Endothelial cell (in vitro differentiated cells): ENCODE measurements at regions not wholly inside any gene's neighbourhood (a gene's known extent, or its start where the extent isn't known, plus 50 kb on each side); places are given as distances from the start of the nearest gene placed in this dataset.
"Not testable (repeated sequence)": the region's sequence is repeated elsewhere in the genome, so short reads cannot be mapped to it uniquely, and the experiment has no call there.

Experiments used
- DNase-seq: peaks from one replicate; pipeline ENCODE4 v3.0.0; 2021; ENCODE audit warnings: low spot score
- H3K27ac Mint-ChIP-seq: one replicate; pipeline ENCODE4 v1.8.0; 2021; ENCODE audit warnings: mixed read lengths, inconsistent platforms; ENCODE audit not compliant: unreplicated experiment
- H3K27me3 Mint-ChIP-seq: one replicate; pipeline ENCODE4 v1.8.0; 2021; ENCODE audit warnings: mild to moderate bottlenecking, moderate library complexity, mixed read lengths, inconsistent platforms; ENCODE audit not compliant: unreplicated experiment
- H3K36me3 Mint-ChIP-seq: one replicate; pipeline ENCODE4 v1.8.0; 2021; ENCODE audit warnings: mild to moderate bottlenecking, low read depth, mixed read lengths, inconsistent platforms; ENCODE audit not compliant: unreplicated experiment
- H3K4me1 Mint-ChIP-seq: one replicate; pipeline ENCODE4 v1.8.0; 2021; ENCODE audit warnings: mild to moderate bottlenecking, mixed read lengths, inconsistent platforms; ENCODE audit not compliant: unreplicated experiment
- H3K4me3 Mint-ChIP-seq: one replicate; pipeline ENCODE4 v1.8.0; 2021; ENCODE audit warnings: mild to moderate bottlenecking, mixed read lengths, inconsistent platforms; ENCODE audit not compliant: unreplicated experiment
- H3K9me3 Mint-ChIP-seq: one replicate; pipeline ENCODE4 v1.8.0; 2021; ENCODE audit warnings: mixed read lengths, inconsistent platforms; ENCODE audit not compliant: unreplicated experiment
- TF ChIP-seq, protein P1 (sequence below): fragments of 200-600 bp; sonication (generic); IDR thresholded peaks from one replicate; pipeline ENCODE4 v1.5.0; 2021; ENCODE audit warnings: antibody characterized with exemption; ENCODE audit not compliant: unreplicated experiment

DNA sequence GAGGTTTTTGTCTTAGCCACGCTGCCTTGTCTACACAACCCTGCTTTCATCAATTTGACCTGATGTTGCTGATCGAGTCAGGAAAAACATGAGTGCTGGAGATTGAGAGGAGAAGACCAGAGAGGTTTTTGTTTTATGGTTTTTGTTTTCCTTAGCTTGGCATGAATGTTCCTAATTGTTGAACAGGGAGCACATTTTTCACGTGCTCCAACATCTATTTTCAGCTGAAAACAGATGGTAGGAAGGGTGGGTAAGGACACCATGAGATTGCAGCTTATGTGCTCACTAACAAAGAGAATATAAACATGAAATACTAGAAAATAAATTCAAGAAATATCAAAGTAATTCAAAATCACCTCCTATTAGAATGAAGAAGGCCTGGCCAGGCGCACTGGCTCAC is 79.9 kb upstream of the LMCD1 start:
- H3K27me3 Mint-ChIP-seq: no peaks in the 10 kb centered on the region
- no peaks in the 10 kb centered on the region for H3K4me1 Mint-ChIP-seq
- H3K9me3 Mint-ChIP-seq: no peaks in the 10 kb centered on the region
- DNase-seq: no peak
- no peaks in the 10 kb centered on the region for H3K36me3 Mint-ChIP-seq
- H3K27ac Mint-ChIP-seq: no peak overlapping the region
- H3K4me3 Mint-ChIP-seq: no peak overlapping the region
- TF ChIP-seq, protein P1, sequence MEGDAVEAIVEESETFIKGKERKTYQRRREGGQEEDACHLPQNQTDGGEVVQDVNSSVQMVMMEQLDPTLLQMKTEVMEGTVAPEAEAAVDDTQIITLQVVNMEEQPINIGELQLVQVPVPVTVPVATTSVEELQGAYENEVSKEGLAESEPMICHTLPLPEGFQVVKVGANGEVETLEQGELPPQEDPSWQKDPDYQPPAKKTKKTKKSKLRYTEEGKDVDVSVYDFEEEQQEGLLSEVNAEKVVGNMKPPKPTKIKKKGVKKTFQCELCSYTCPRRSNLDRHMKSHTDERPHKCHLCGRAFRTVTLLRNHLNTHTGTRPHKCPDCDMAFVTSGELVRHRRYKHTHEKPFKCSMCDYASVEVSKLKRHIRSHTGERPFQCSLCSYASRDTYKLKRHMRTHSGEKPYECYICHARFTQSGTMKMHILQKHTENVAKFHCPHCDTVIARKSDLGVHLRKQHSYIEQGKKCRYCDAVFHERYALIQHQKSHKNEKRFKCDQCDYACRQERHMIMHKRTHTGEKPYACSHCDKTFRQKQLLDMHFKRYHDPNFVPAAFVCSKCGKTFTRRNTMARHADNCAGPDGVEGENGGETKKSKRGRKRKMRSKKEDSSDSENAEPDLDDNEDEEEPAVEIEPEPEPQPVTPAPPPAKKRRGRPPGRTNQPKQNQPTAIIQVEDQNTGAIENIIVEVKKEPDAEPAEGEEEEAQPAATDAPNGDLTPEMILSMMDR: no peak

DNA sequence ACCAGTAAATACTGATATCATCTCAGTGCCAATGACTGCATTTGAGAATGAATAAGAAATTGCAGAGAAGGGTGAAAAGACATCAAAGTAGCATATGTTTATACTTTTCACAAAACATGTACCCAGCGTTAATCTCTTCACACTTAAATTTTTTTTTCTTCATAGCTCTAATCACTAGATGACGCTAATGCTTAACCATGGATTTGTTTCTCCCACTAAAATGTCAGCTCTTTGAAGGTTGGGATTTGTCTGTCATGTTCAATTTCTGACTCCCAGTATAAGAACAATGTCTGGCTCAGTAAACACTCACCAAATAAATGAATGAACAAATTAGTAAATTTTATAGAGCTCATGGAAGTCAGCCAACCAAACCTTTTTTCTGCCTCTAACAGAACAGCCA is 78.3 kb upstream of the LMCD1 start:
- no peak for DNase-seq

DNA sequence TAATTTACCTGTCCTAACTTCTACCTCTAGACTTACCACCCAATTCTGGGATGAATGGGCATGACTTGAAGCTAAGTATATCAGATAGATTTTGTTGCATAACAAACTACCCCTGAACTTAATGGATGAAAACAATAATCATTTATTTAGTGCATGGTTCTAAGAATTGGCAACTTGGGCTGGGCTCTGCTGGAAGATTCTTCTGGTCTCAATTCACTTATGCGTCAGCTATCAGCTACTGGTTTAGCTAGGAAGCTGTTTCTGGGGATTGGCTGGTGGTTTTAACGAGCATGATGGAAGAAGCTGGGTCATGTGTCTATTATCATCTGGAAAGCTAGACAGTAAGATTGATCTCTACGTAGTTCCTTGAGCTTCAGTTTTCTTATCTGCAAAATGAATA is 77.3 kb upstream of the LMCD1 start:
- Mint-ChIP-seq H3K9me3 (no peaks in the 10 kb centered on the region), H3K36me3 (no peaks in the 10 kb centered on the region), H3K27ac (no peak overlapping the region), H3K4me1 (no peaks in the 10 kb centered on the region), H3K4me3 (no peak overlapping the region), H3K27me3 (peaks cover 2% of the 10 kb centered on the region)
- TF ChIP-seq, protein P1: no peak
- no peak for DNase-seq

More for the DNA sequence above, 78.3 kb upstream of the LMCD1 start:
- no peaks in the 10 kb centered on the region for H3K9me3 Mint-ChIP-seq
- no peaks in the 10 kb centered on the region for H3K4me1 Mint-ChIP-seq
- H3K36me3 Mint-ChIP-seq: no peaks in the 10 kb centered on the region
- TF ChIP-seq, protein P1: no peak
- no peak overlapping the region for H3K4me3 Mint-ChIP-seq
- no peaks in the 10 kb centered on the region for H3K27me3 Mint-ChIP-seq
- H3K27ac Mint-ChIP-seq: no peak overlapping the region

DNA sequence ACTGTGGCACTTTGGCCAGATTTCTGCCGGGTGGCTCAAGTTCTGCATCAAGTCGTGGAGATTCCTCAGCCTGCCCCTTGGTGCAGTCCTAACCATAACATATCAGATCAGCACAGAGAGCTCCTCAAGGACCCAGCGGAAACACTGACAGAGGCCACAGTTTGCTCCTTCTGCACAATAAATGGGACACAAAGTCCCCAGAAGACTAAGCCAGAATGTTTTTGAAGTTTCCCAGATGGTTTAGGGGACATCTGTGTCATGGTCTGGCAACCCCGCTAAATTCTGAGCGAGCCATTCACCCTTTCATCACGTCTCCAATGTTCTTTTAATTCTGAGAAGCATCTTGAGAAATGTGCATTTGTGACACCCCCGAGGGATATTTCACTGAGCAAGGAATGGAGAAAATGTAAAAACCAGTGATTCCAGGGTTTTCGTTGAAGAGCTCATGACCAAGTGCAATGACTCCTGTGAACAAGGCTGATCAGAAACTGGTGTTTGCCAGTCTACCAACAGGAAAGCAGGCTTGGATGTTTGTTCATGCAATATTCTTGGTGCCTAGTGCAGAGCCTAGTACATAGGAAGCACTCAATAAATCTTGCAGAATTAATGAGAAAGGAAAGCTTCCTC is 64.8 kb upstream of the LMCD1 start:
- H3K36me3 Mint-ChIP-seq: peaks cover 7% of the 10 kb centered on the region
- H3K4me3 Mint-ChIP-seq: no peak overlapping the region
- no peak overlapping the region for H3K27ac Mint-ChIP-seq
- H3K9me3 Mint-ChIP-seq: peaks cover 6% of the 10 kb centered on the region
- DNase-seq: no peak
- TF ChIP-seq, protein P1: no peak
- no peaks in the 10 kb centered on the region for H3K4me1 Mint-ChIP-seq
- peaks cover 5% of the 10 kb centered on the region for H3K27me3 Mint-ChIP-seq

DNA sequence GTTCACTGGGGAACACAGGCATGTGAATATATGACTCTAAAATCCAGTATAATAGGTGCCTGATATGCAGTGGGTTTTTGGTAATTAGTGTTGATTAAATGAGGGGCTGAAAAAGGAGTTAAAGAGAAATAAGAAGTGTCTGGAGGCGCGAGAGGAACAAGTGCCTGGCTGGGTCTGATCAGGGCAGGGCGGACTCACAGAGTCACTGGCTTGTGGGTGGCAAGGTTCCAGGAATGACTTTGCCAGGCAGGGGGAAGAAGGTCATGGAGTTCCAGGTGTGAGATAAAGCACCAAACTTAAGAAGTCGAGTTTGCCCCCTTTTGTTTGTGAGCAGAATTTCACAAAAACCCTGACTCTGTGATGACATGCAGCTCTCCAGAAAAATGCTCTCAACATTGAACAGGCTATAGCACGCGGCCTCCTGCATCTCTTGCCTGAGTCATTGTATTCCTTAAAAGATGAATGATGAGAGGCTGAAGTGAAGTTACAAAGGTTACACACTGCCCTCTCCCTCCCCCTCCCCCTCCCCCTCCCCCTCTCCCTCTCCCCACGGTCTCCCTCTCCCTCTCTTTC is 63.0 kb upstream of the LMCD1 start:
- Mint-ChIP-seq H3K4me1 (no peaks in the 10 kb centered on the region), H3K27me3 (peaks cover 5% of the 10 kb centered on the region), H3K36me3 (peaks cover 7% of the 10 kb centered on the region), H3K27ac (peak overlapping the region; percentile 6), H3K9me3 (peaks cover 6% of the 10 kb centered on the region), H3K4me3 (no peak overlapping the region)
- DNase-seq: no peak
- TF ChIP-seq, protein P1: no peak

DNA sequence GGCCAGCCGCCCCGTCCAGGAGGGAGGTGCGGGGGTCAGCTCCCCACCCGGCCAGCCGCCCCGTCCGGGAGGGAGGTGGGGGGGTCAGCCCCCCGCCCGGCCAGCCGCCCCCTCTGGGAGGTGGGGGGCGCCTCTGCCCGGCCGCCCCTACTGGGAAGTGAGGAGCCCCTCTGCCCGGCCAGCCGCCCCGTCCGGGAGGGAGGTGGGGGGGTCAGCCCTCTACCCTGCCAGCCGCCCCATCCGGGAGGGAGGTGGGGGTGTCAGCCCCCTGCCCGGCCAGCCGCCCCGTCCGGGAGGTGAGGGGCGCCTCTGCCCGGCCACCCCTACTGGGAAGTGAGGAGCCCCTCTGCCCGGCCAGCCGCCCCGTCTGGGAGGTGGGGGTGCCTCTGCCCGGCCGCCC is 61.5 kb upstream of the LMCD1 start:
- peak; percentile 7 for DNase-seq
- not testable (repeated sequence) for H3K36me3 Mint-ChIP-seq, H3K9me3 Mint-ChIP-seq, H3K4me1 Mint-ChIP-seq, H3K4me3 Mint-ChIP-seq, H3K27ac Mint-ChIP-seq, H3K27me3 Mint-ChIP-seq
